LHCN-M2 (cell line): ENCODE measurements at regions not wholly inside any gene's neighbourhood (a gene's known extent, or its start where the extent isn't known, plus 50 kb on each side); places are given as distances from the start of the nearest gene placed in this dataset.
"Not testable (repeated sequence)": the region's sequence is repeated elsewhere in the genome, so short reads cannot be mapped to it uniquely, and the experiment has no call there.

Source experiments
- DNase-seq: peaks from one replicate; pipeline ENCODE4 v3.0.0-alpha.2; 2012; ENCODE audit warnings: low read depth

DNA sequence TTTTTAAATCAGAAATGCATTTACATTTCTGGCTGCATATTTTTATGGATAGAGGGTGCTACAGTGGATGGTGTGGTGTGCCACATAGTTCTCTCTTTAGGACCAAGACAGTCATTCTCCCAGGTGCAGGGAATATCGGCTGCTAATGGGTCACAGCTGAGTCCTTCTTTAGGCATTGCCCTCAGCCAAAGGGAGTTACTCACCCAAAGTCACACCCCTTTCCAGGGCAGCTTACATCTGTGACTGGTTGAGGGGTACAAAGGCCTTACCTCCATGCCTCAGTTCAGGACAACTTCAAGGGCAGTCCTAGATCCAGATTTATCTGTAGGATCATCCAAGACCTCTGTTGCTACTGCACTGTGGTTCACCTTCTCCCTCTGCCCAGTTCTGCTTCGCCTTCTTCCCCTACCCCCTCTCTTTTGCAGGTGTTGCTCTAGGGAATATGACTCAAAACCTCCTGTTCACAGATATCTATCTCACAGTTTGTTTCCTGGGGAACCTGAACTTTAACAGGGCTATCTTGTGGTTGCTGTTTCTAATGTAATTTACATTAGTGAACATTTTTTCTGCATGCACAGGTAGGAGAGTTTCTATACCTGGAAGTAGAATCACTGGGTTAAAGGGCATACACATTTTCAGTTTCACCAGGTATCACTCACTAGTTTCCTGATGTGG lies 413.9 kb downstream of the RPS6KC1 start:
- no peak for DNase-seq

DNA sequence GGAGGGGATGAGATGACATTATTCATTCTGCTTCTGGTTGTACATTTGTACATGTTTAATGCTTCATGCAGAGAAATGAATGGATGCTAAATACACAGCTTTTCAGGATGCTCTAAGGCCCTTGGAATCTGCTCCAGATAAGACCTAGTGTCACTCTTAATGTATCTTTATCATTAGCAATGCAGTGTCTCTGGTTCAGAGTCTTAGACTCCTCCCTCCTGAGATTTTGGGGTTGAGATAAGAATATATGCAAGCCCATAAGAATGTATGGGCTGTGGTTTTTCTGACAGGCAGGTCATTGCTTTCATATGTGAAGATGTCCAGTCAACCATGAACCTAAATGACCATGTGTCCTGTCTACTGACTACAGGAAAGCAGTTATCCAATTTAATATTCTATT lies 415.5 kb downstream of the RPS6KC1 start:
- DNase-seq = no peak

DNA sequence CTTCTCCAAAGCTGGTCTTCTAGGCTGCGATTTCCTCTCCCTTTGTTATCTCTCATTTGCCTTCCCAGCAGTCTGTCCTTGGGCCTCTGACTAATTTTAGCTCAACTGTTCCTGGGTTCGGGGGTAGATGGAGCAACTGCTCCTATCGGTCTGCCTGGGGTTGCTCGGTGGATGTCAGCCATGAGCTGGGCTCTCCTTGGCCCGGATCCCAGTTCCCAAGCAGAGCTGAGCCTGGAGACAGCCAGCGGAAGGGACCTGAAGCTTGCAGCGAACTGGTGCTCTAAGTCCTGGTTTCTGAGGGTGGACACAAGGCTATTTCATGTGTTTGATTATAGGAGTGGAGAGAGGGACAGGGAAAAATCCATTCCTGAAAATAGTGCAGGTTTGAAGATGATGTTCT lies 423.0 kb downstream of the RPS6KC1 start:
- no peak for DNase-seq

DNA sequence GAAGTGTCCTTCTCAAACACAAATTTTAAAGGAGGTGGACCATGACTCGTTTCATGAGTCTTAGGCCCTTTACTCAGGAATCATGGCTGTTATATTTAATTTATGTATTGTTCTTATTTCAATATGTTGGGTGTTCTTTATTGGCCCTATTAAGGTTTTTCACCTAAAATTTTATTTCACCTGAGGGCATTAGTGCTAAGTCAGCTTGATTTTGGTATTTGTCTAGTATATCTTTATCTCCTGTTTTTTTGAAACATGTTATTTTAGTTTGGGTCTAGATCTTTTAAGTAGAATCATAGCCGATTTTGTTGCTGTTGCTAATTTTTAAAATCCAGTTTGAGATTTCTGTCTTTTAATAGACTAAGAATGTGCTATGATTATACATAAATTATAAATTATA lies 430.4 kb downstream of the RPS6KC1 start:
- no peak for DNase-seq

DNA sequence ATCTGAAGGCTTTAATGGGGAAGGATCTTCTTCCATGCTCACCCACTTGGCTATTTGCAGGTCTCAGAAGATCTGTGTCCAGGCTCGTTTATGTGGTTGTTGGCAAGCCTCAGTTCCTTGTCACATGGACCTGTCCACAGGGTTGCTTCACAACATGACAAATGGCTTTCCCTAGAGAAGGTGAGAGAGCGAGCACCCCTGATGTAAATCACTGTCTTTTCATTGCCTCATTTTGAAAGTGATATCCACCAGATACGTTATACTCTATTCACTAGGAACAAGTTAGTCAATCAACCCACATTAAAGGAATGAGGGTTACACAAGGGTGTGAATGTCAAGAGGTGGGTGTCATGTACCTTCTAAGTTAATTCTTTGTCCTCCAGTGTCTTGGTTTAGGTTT lies 433.3 kb downstream of the RPS6KC1 start:
- no peak for DNase-seq

DNA sequence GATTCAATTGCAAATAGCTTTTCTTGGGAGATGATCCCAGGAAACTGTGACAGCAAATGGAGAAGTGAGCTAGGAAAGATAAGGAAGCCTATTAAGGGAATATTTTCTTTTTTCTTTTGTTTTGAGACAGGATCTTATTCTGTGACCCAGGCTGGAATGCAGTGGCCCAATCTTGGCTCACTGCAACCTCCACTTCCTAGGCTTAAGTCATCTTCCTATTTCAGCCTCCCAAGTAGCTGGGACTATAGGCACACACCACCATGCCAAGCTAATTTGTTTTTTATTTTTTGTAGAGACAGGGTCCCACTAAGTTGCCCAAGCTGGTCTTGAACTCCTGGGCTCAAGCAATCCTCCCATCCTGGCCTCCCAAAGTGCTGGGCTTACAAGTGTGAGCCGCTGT lies 433.7 kb downstream of the RPS6KC1 start:
- no peak for DNase-seq

DNA sequence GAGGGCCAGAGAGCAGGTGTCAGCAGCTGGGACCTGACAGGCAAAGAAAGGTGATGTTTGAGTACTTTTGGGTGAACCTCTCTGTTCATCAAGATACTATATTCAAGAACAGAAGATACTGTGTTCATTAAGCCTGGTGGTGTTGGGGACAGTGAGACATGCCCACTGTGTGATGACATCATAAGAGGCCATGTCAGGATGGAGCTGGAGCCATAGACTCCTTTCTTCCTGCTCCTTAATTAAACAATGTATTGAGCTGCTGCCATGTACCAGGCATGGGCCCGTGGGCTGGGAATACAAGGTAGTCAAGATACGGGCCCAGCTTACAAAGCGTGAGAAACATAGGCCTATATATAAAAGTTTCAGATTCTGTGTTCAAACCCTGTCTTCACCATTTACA lies 435.4 kb downstream of the RPS6KC1 start:
- DNase-seq = no peak

- DNase-seq = no peak
These were observed 440.4 kb downstream of the RPS6KC1 start for GRCh38 chr1:213491468-213491867.

- DNase-seq = no peak
These were observed 441.4 kb downstream of the RPS6KC1 start for GRCh38 chr1:213492161-213493041.

DNA sequence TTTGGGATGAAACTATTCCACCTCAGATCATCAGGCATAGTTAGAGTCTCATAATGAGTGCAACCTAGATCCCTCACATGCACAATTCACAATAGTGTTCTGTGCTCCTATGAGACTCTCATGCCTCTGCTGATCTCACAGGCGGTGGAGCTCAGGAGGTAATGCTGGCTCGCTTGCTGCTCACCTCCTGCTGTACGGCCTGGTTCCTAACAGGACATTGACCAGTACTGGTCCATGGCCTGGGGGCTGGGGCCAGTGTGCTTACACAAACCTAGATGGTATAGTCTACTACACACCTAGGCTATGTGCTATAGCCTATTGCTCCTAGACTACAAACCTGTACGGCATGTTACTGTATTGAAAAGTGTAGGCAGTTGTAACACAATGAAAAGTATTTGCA lies 448.4 kb downstream of the RPS6KC1 start:
- no peak for DNase-seq

DNA sequence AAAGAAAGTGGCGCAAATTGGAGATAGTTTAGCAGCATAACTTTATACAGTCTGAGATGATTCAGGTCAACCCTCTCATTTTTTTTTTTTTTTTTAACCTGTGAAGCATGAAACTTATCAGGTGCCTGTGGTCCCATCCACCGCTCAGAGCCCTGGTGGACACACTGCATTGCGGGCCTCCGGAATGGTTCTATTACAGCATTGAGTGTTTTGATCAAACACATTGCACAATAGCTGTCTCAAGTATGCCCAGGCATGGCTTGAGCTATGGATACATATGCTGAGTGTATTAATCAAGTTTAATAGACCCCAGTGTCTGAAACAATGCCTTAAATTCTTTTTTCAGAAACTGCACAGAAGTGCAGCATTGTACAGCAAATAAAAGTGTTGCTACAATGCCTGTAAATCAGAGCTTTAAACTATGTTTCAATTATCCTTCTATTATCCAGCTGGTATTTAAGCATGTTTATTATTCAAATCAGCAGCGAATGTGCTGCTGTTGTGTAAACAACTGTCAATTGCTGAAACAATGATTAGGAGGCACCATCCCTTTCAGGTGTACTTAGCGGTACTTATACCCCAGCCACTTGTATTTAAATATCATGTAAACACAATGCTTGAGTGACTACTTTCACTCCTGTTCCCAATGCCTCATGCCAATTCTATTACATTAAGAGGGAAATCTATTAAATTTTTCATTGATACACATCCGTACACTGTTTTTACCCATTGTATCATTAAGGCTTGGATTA lies 456.6 kb downstream of the RPS6KC1 start:
- DNase-seq = no peak

DNA sequence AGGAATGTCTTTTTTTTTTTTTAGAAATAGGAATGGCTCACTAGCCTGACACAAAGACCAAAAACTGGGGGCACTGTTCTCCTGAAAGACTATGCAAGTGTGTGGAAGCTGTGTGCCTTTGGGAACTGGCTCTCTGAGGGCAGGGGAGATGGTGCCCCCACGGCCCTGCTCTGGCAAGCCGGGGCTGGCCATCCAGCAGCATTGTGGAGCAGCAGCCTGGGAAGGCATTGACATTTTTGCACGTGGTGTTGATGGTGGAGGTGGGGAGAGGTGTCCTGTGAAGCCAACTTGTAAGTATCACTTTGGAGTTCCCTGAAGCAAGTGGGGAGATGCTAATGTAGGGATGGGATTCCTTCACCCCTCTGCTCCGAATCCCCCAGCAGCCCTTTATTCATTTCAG lies 460.1 kb downstream of the RPS6KC1 start:
- no peak for DNase-seq

DNA sequence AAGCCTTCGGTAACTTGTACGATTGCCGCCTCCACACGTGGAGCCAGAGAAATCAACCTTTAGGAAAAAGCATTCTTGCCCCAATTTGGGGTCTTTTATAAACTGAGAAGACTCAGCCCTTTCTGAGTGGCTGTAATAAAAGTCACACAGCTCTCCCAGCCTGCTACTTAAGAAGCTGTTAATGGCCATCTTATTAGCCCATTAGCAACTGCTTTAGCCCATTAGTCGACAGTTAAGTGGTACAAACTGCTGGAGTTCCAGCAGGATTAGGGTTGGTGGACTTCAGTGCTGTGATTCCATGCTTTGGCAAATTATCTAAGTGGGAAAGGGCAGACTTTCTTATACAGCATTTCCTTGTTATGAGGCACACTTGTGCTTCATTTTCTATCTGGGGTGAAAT lies 461.3 kb downstream of the RPS6KC1 start:
- DNase-seq = no peak

DNA sequence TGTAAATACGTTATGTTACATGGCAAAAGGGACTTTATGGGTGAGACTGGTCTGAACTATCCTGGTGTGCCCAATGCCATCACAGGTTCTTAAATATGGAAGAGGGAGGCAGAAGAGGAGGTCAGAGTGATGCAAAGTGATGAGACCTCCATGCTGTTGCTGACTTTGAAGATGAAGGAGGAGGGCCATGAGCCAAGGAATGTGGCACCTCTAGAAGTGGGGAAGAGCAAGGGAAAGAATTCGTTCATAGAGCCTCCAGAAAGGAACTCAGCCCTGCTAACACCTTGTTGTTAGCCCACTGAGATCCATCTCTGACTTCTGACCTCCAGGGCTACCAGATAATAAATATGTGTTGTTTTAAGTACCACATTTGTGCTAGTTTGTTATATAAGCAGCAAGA lies 462.0 kb downstream of the RPS6KC1 start:
- no peak for DNase-seq

- not testable (repeated sequence) for DNase-seq
These were observed 463.6 kb downstream of the RPS6KC1 start for GRCh38 chr1:213514408-213515179.

GRCh38 chr1:213519098-213519497 lies 468.1 kb downstream of the RPS6KC1 start:
- no peak for DNase-seq

DNA sequence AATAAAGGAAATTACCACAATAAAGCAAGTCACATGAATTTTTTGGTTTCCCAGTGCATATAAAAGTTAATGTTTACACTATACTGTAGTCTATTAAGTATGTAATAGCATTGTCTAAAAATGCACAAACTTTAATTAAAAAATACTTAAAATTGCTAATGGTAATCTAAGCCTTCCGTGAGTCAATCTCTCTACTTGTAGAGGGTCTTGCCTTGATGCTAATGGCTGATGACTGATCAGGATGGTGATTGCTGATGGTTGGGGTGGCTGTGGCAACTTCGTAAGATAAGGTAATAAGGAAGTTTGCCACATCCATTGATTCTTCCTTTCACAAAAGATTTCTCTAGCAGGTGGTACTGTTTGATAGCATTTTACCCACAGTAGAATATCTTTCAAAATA lies 466.6 kb upstream of the PROX1 start:
- no peak for DNase-seq

DNA sequence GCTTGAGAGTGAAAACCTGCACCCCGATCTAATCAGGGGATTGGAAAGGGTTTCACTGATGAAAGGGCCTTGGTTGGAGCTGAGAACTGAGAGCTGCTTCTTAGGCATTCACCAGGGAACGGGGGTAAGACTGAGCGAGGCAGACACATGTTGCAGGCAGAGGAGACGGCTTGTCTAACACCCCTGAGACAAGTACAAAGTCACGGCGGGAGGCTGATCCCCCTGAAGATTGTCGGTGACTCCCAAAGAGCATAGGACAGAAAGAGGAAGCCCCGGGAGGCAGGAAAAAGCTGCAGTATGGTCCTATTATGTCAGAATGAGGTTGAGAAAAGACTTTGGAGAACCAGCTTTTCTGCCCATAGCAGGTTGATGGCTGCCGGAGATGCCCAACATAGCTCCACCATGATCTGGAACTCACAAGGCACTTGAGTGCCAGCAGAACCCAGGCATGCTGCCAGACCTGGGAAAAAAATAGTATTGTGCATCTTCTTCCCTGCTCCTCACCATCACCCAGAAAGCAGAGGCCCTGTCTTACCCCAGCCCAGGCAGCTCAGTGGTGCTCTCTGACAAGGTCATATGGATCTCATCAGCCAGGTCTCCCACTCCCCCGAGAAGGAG lies 463.9 kb upstream of the PROX1 start:
- DNase-seq = no peak

DNA sequence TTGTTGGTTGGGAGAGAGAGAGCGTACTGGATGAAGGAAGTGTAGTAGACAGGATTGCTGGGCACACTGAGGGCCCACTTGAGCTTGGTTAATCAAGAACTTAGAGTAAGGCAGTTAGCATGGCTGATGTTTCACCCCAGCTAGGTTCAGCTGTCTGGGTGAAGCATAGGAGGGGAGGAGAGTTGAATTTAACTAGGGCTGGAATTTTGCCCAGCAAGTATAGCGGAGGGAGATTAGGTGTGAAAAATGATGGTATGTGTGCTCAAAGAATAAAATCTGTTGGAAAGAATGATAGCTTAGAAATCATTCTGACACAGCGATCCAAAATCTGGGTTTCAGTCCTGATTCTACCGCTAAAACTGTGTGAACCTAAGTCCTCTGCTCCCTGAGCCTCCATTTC lies 461.5 kb upstream of the PROX1 start:
- DNase-seq = no peak

GRCh38 chr1:213530611-213531320 lies 457.0 kb upstream of the PROX1 start:
- no peak for DNase-seq
